ENCODE measurements at regions not wholly inside any gene's neighbourhood (a gene's known extent, or its start where the extent isn't known, plus 50 kb on each side); places are given as distances from the start of the nearest gene placed in this dataset.

GRCh38 chr2:150963336-150963735, 298.3 kb downstream of the RBM43 start:
- H3K9me3 ChIP-seq: no peaks in the 10 kb centered on the region
- H3K27ac ChIP-seq (replicated peaks in 1 of 4): no peak overlapping the region
- H3K36me3 ChIP-seq: no peaks in the 10 kb centered on the region
- DNase-seq (ENCODE audit: extremely low spot score): no peak
- no peaks in the 10 kb centered on the region for H3K27me3 ChIP-seq
- no peaks in the 10 kb centered on the region for H3K4me1 ChIP-seq
- intact Hi-C loops (cut with DNase I): no loop called here
- WGBS: 84% methylated on average over 5 of the region's 5 CpGs
- TF ChIP-seq POLR2AphosphoS5 (IDR thresholded peaks at IDR 0.05) (no peak), CTCF (IDR thresholded peaks at IDR 0.05) (no peak), EP300 (IDR thresholded peaks at IDR 0.05) (no peak), POLR2A (IDR thresholded peaks at IDR 0.05; ENCODE audit: low read depth) (no peak)
- no peak overlapping the region for H3K4me3 ChIP-seq

- Histone ChIP-seq H3K4me3 (no peak overlapping the region), H3K4me1 (no peaks in the 10 kb centered on the region), H3K27ac (replicated peaks in 1 of 4) (no peak overlapping the region), H3K36me3 (no peaks in the 10 kb centered on the region), H3K9me3 (peaks cover 0 to 5% (median 0%) of the 10 kb centered on the region in 4 donors), H3K27me3 (no peaks in the 10 kb centered on the region)
- no peak for TF ChIP-seq CTCF (IDR thresholded peaks at IDR 0.05)
- TF ChIP-seq POLR2A (IDR thresholded peaks at IDR 0.05; ENCODE audit: low read depth): no peak
- no peak for TF ChIP-seq EP300 (IDR thresholded peaks at IDR 0.05)
- TF ChIP-seq POLR2AphosphoS5 (IDR thresholded peaks at IDR 0.05): no peak
- WGBS: 92% methylated on average over 8 of the region's 10 CpGs
- intact Hi-C loops (cut with DNase I): no loop called here
- DNase-seq (ENCODE audit: extremely low spot score): no peak
These were observed 306.4 kb downstream of the RBM43 start for GRCh38 chr2:150955231-150955630.

- H3K27ac ChIP-seq (replicated peaks in 1 of 4): no peak overlapping the region
- no peaks in the 10 kb centered on the region for H3K4me1 ChIP-seq
- H3K36me3 ChIP-seq: no peaks in the 10 kb centered on the region
- peaks cover 0 to 7% (median 0%) of the 10 kb centered on the region in 4 donors for H3K9me3 ChIP-seq
- TF ChIP-seq CTCF (IDR thresholded peaks at IDR 0.05) (no peak), POLR2AphosphoS5 (IDR thresholded peaks at IDR 0.05) (no peak), POLR2A (IDR thresholded peaks at IDR 0.05; ENCODE audit: low read depth) (no peak)
- H3K27me3 ChIP-seq: no peaks in the 10 kb centered on the region
- DNase-seq (ENCODE audit: extremely low spot score): no peak
- intact Hi-C loops (cut with DNase I): no loop called here
- no peak overlapping the region for H3K4me3 ChIP-seq
These were observed 314.8 kb downstream of the RBM43 start for GRCh38 chr2:150946831-150947230.

- H3K9me3 ChIP-seq: no peaks in the 10 kb centered on the region
- intact Hi-C loops (cut with DNase I): no loop called here
- H3K4me1 ChIP-seq: no peaks in the 10 kb centered on the region
- no peaks in the 10 kb centered on the region for H3K36me3 ChIP-seq
- no peak for TF ChIP-seq CTCF (IDR thresholded peaks at IDR 0.05)
- TF ChIP-seq EP300 (IDR thresholded peaks at IDR 0.05): no peak
- TF ChIP-seq POLR2AphosphoS5 (IDR thresholded peaks at IDR 0.05): no peak
- TF ChIP-seq POLR2A (IDR thresholded peaks at IDR 0.05; ENCODE audit: low read depth): no peak
- H3K27me3 ChIP-seq: no peaks in the 10 kb centered on the region
- no peak overlapping the region for H3K27ac ChIP-seq (replicated peaks in 1 of 4)
- DNase-seq (ENCODE audit: extremely low spot score): no peak
- H3K4me3 ChIP-seq: no peak overlapping the region
- 93% methylated on average over 1 of the region's 1 CpG for WGBS
These were observed 317.3 kb downstream of the RBM43 start for GRCh38 chr2:150944315-150944714.

GRCh38 chr2:150939087-150939486, 322.6 kb downstream of the RBM43 start:
- 93% methylated on average over 3 of the region's 3 CpGs for WGBS
- no peak for TF ChIP-seq POLR2A (IDR thresholded peaks at IDR 0.05; ENCODE audit: low read depth)
- no peak for TF ChIP-seq CTCF (IDR thresholded peaks at IDR 0.05)
- TF ChIP-seq POLR2AphosphoS5 (IDR thresholded peaks at IDR 0.05): no peak
- no peak for TF ChIP-seq EP300 (IDR thresholded peaks at IDR 0.05)

More at GRCh38 chr2:150939087-150939486, 322.6 kb downstream of the RBM43 start:
- H3K4me1 ChIP-seq: no peaks in the 10 kb centered on the region
- no peak overlapping the region for H3K27ac ChIP-seq (replicated peaks in 1 of 4)
- intact Hi-C loops (cut with DNase I): no loop called here
- no peaks in the 10 kb centered on the region for H3K9me3 ChIP-seq
- no peaks in the 10 kb centered on the region for H3K36me3 ChIP-seq
- no peak for DNase-seq (ENCODE audit: extremely low spot score)
- H3K27me3 ChIP-seq: no peaks in the 10 kb centered on the region
- no peak overlapping the region for H3K4me3 ChIP-seq

Measured in esophagus muscularis mucosa (tissue), 4 donors.